Mesenchymal stem cell (in vitro differentiated cells and primary cell): ENCODE measurements at regions not wholly inside any gene's neighbourhood (a gene's known extent, or its start where the extent isn't known, plus 50 kb on each side); places are given as distances from the start of the nearest gene placed in this dataset.

Source experiments
- DNase-seq: peaks from one replicate; pipeline ENCODE4 v3.0.0-alpha.2; 2013
- H2AFZ ChIP-seq: one replicate; pipeline ENCODE4 v1.6.1; 2013; ENCODE audit warnings: low read depth, mild to moderate bottlenecking, control low read depth, inconsistent platforms, low read length, moderate library complexity
- H2AK5ac ChIP-seq: 2 replicates; pipeline ENCODE4 v1.6.1; 2013; ENCODE audit warnings: low read length, moderate library complexity, mild to moderate bottlenecking, inconsistent platforms; ENCODE audit not compliant: severe bottlenecking
- H2BK120ac ChIP-seq: one replicate; pipeline ENCODE4 v1.6.1; 2013; ENCODE audit warnings: low read depth, mild to moderate bottlenecking, inconsistent platforms, low read length, moderate library complexity
- H2BK12ac ChIP-seq, 2 experiments: one replicate each; pipeline ENCODE4 v1.6.1; 2013; ENCODE audit warnings: inconsistent platforms in 2 of 2, low read length in 2 of 2, mild to moderate bottlenecking in 2 of 2, moderate library complexity in 2 of 2, control low read depth in 1 of 2
- H2BK15ac ChIP-seq: one replicate; pipeline ENCODE4 v1.6.1; 2013; ENCODE audit warnings: mild to moderate bottlenecking, low read depth, inconsistent platforms; ENCODE audit not compliant: poor library complexity, severe bottlenecking
- H2BK5ac ChIP-seq: 2 replicates; pipeline ENCODE4 v1.6.1; 2013; ENCODE audit warnings: low read depth, mild to moderate bottlenecking, low read length, control low read depth, inconsistent platforms; ENCODE audit not compliant: poor library complexity, severe bottlenecking
- H3K14ac ChIP-seq, 2 experiments: one replicate each; pipeline ENCODE4 v1.6.1; 2013; ENCODE audit warnings: inconsistent platforms in 2 of 2, low read length in 2 of 2, control low read depth in 1 of 2, mild to moderate bottlenecking in 1 of 2, moderate library complexity in 1 of 2
- H3K18ac ChIP-seq, 2 experiments: one replicate each; pipeline ENCODE4 v1.6.1; 2013; ENCODE audit warnings: inconsistent platforms in 2 of 2, low read length in 2 of 2, control low read depth in 1 of 2, low read depth in 1 of 2, mild to moderate bottlenecking in 1 of 2
- H3K23ac ChIP-seq, 2 experiments: one replicate each; pipeline ENCODE4 v1.6.1; 2013; ENCODE audit warnings: inconsistent platforms in 2 of 2, low read length in 2 of 2, mild to moderate bottlenecking in 2 of 2, moderate library complexity in 2 of 2, control low read depth in 1 of 2
- H3K27ac ChIP-seq: 2 replicates; pipeline ENCODE4 v1.5.1; 2013; ENCODE audit warnings: mild to moderate bottlenecking, moderate library complexity, low read length, control low read depth, inconsistent platforms; ENCODE audit not compliant: poor library complexity, severe bottlenecking
- H3K27me3 ChIP-seq, 2 experiments: 2 replicates each; pipeline versions ENCODE4 v1.6.1 to v1.7.0; 2013; ENCODE audit warnings: low read length in 2 of 2, mild to moderate bottlenecking in 2 of 2, moderate library complexity in 2 of 2, control low read depth in 1 of 2, inconsistent platforms in 1 of 2; ENCODE audit not compliant: control insufficient read depth in 1 of 2, insufficient read depth in 1 of 2
- H3K36me3 ChIP-seq, 2 experiments: 2 replicates each; pipeline versions ENCODE4 v1.6.1 to v1.7.0; 2013; ENCODE audit warnings: low read length in 2 of 2, control low read depth in 1 of 2, inconsistent platforms in 1 of 2, low read depth in 1 of 2, mild to moderate bottlenecking in 1 of 2; ENCODE audit not compliant: insufficient read depth in 2 of 2, control insufficient read depth in 1 of 2
- H3K4ac ChIP-seq, 2 experiments: one replicate each; pipeline ENCODE4 v1.6.1; 2013; ENCODE audit warnings: inconsistent platforms in 2 of 2, low read length in 2 of 2, mild to moderate bottlenecking in 2 of 2, moderate library complexity in 2 of 2, control low read depth in 1 of 2, low read depth in 1 of 2
- H3K4me1 ChIP-seq: 2 replicates; pipeline ENCODE4 v1.6.1; 2013; ENCODE audit warnings: low read depth, low read length, control low read depth; ENCODE audit not compliant: control insufficient read depth, insufficient read depth
- H3K4me2 ChIP-seq: 2 replicates; pipeline ENCODE4 v1.6.1; 2013; ENCODE audit warnings: low read length, mild to moderate bottlenecking, inconsistent platforms; ENCODE audit not compliant: poor library complexity, severe bottlenecking
- H3K4me3 ChIP-seq, 2 experiments: 2 replicates each; pipeline versions ENCODE4 v1.5.1 to v1.7.0; 2013; ENCODE audit warnings: low read length in 2 of 2, mild to moderate bottlenecking in 2 of 2, control low read depth in 1 of 2, low read depth in 1 of 2; ENCODE audit not compliant: insufficient read depth in 1 of 2
- H3K79me1 ChIP-seq: replicated peaks from 2 replicates; pipeline ENCODE4 v1.6.1; 2013; ENCODE audit warnings: mild to moderate bottlenecking, control low read depth, low read length, inconsistent platforms; ENCODE audit not compliant: poor library complexity, severe bottlenecking
- H3K9ac ChIP-seq: 2 replicates; pipeline ENCODE4 v1.7.0; 2013; ENCODE audit warnings: mild to moderate bottlenecking, low read length, moderate library complexity
- H3K9me3 ChIP-seq: 2 replicates; pipeline ENCODE4 v1.7.0; 2013; ENCODE audit warnings: mild to moderate bottlenecking, low read length; ENCODE audit not compliant: control insufficient read depth
- H4K8ac ChIP-seq: one replicate; pipeline ENCODE4 v1.6.1; 2013; ENCODE audit warnings: inconsistent platforms, mild to moderate bottlenecking, low read length, moderate library complexity
- H4K91ac ChIP-seq: one replicate; pipeline ENCODE4 v1.6.1; 2013; ENCODE audit warnings: mild to moderate bottlenecking, low read length, inconsistent platforms
- WGBS: methylation state at CpG from one replicate; pipeline ENCODE4 v1.1.7; 2013; ENCODE audit warnings: mixed read lengths; 5-methylcytosine and 5-hydroxymethylcytosine counted together

DNA sequence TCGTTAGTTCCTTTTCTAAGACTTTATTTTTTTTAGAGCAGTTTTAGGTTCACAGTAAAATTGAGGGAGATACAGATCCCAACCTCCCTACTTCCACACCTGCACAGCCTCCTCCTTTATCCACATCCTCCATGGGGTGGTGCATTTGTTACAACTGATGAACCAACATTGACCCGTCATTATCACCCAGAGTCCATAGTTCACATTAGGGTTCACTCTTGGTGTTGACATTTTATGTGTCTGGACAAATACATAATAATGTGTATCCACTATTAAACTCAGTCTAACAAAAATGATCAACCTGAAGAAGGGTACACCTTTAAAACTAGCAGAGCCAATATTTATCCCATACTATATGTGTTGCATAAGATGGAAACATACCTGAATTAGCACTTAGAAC lies 130.4 kb upstream of the CCDC28A start:
- Histone ChIP-seq H3K9me3 (no peaks in the 10 kb centered on the region), H3K18ac (no peak overlapping the region), H3K4me3 (no peak overlapping the region), H2BK15ac (no peak overlapping the region), H2AFZ (no peak overlapping the region), H3K14ac (no peak overlapping the region), H3K27me3 (no peaks in the 10 kb centered on the region), H3K4ac (no peak overlapping the region), H4K8ac (no peak overlapping the region), H4K91ac (no peak overlapping the region), H2BK120ac (no peak overlapping the region), H3K27ac (no peak overlapping the region), H3K79me1 (peaks cover 3% of the 10 kb centered on the region), H3K4me2 (no peak overlapping the region), H2BK5ac (no peak overlapping the region), H2BK12ac (no peak overlapping the region), H3K36me3 (no peaks in the 10 kb centered on the region), H2AK5ac (no peak overlapping the region), H3K23ac (no peak overlapping the region), H3K4me1 (no peaks in the 10 kb centered on the region), H3K9ac (no peak overlapping the region)
- no peak for DNase-seq
- 100% methylated on average over 1 of the region's 2 CpGs for WGBS

DNA sequence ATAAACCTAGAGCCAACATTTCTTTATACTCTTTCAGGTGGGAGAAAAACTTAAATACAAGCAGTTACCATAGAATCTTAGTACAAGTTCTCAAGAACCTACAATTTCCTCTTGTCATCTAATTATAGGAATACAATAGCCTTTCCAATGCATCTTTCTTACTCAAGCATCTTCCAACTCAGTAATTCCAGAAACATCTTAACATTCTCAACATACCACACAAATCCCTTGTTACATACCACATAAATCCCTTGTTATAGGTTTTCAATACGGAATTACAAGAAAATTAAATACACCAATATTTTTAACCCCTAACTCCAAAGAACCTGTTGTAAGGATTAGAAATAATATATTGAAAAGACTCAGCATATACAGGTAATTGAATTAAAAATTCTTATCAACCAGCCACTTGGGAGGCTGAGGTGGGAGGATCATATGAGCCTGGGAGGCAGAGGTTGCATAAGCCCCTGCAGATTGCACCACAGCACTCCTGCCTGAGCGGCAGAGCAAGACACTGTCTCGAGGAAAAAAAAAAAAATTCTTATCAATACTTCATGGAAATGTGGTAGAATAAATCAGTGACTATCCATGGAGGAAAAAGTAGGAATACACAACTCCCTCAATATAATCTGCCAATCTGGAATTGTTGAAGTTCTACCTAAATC lies 127.5 kb upstream of the CCDC28A start:
- Histone ChIP-seq H3K4me3 (no peak overlapping the region), H2BK120ac (no peak overlapping the region), H3K79me1 (peaks cover 14% of the 10 kb centered on the region), H3K18ac (no peak overlapping the region), H2AFZ (no peak overlapping the region), H2BK12ac (no peak overlapping the region), H3K4me2 (no peak overlapping the region), H2AK5ac (no peak overlapping the region), H3K4ac (no peak overlapping the region), H3K23ac (no peak overlapping the region), H3K9me3 (no peaks in the 10 kb centered on the region), H3K27ac (no peak overlapping the region), H3K4me1 (no peaks in the 10 kb centered on the region), H3K27me3 (no peaks in the 10 kb centered on the region), H2BK5ac (no peak overlapping the region), H2BK15ac (no peak overlapping the region), H3K14ac (no peak overlapping the region), H3K36me3 (no peaks in the 10 kb centered on the region), H3K9ac (no peak overlapping the region), H4K8ac (no peak overlapping the region), H4K91ac (no peak overlapping the region)
- DNase-seq: peak; percentile 18
- no CpG with 5 or more reads among the region's 3 CpGs for WGBS

DNA sequence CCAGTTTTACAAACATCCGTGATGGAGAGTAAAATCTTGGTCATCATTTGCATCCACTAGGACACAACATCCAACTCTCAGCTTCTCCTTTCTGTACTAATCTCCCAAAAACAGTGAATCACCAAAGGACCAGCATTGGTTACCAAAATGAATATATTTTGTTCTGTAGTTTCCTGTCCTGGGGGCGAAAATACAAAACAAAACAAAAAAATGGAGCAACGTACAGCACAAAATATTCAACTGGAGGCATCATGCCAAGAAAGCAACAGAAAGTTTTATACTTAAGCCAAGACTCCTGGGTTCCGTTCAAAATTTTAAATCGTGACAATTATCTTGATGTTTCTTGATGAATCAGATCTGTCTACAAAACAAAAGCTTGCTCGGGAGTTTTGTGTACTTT lies 126.6 kb upstream of the CCDC28A start:
- H3K9ac ChIP-seq: peak overlapping the region; percentile 85
- H3K27me3 ChIP-seq: no peaks in the 10 kb centered on the region
- H2BK5ac ChIP-seq: no peak overlapping the region
- H3K27ac ChIP-seq: no peak overlapping the region
- H3K14ac ChIP-seq: no peak overlapping the region
- H2AFZ ChIP-seq: no peak overlapping the region
- peak overlapping the region in 1 of 2 experiments; percentile 73 for H3K4me3 ChIP-seq
- no peak overlapping the region for H3K18ac ChIP-seq
- no peak overlapping the region for H3K4me2 ChIP-seq
- H2AK5ac ChIP-seq: no peak overlapping the region
- no peaks in the 10 kb centered on the region for H3K9me3 ChIP-seq
- H4K8ac ChIP-seq: no peak overlapping the region
- H2BK120ac ChIP-seq: no peak overlapping the region
- H2BK12ac ChIP-seq: no peak overlapping the region
- peaks cover 14% of the 10 kb centered on the region for H3K79me1 ChIP-seq
- no peak overlapping the region for H3K4ac ChIP-seq
- 98% methylated on average over 5 of the region's 6 CpGs for WGBS
- H4K91ac ChIP-seq: no peak overlapping the region
- no peak overlapping the region for H3K23ac ChIP-seq
- H3K36me3 ChIP-seq: no peaks in the 10 kb centered on the region
- H3K4me1 ChIP-seq: no peaks in the 10 kb centered on the region
- no peak for DNase-seq
- H2BK15ac ChIP-seq: no peak overlapping the region

GRCh38 chr6:138648127-138648526 lies 125.4 kb upstream of the CCDC28A start:
- Histone ChIP-seq H3K79me1 (peaks cover 16% of the 10 kb centered on the region), H4K8ac (no peak overlapping the region), H3K9ac (no peak overlapping the region), H4K91ac (no peak overlapping the region), H3K36me3 (no peaks in the 10 kb centered on the region), H3K4me3 (no peak overlapping the region), H3K23ac (no peak overlapping the region), H3K14ac (no peak overlapping the region), H3K27ac (no peak overlapping the region), H2BK120ac (no peak overlapping the region), H3K18ac (no peak overlapping the region), H3K4me1 (no peaks in the 10 kb centered on the region), H2AFZ (no peak overlapping the region), H2BK5ac (no peak overlapping the region), H3K9me3 (no peaks in the 10 kb centered on the region), H3K27me3 (no peaks in the 10 kb centered on the region), H3K4ac (no peak overlapping the region), H2BK12ac (no peak overlapping the region), H2BK15ac (no peak overlapping the region), H3K4me2 (no peak overlapping the region), H2AK5ac (no peak overlapping the region)
- DNase-seq: no peak
- 98% methylated on average over 4 of the region's 4 CpGs for WGBS
